GM12874 (cell line): ENCODE measurements at regions not wholly inside any gene's neighbourhood (a gene's known extent, or its start where the extent isn't known, plus 50 kb on each side); places are given as distances from the start of the nearest gene placed in this dataset.

ENCODE experiments used
- CTCF ChIP-seq: IDR thresholded peaks from 2 replicates; pipeline ENCODE4 v1.5.1; 2011; ENCODE audit warnings: low read depth, mild to moderate bottlenecking, control low read depth, low read length, moderate library complexity; ENCODE audit not compliant: insufficient read depth

- TF ChIP-seq CTCF, result no peak
These were observed 161.8 kb upstream of the IVNS1ABP start for GRCh38 chr1:185478877-185479276.

- TF ChIP-seq CTCF, result no peak
These were observed 160.9 kb upstream of the IVNS1ABP start for GRCh38 chr1:185477638-185478580.

GRCh38 chr1:185474440-185475149 is 157.6 kb upstream of the IVNS1ABP start:
- no peak for TF ChIP-seq CTCF

GRCh38 chr1:185473186-185473585 is 156.1 kb upstream of the IVNS1ABP start:
- TF ChIP-seq CTCF, result no peak

- no peak for TF ChIP-seq CTCF
These were observed 151.6 kb upstream of the IVNS1ABP start for GRCh38 chr1:185468626-185469025.

- no peak for TF ChIP-seq CTCF
These were observed 150.1 kb upstream of the IVNS1ABP start for GRCh38 chr1:185467122-185467521.

- TF ChIP-seq CTCF, result no peak
These were observed 147.7 kb upstream of the IVNS1ABP start for GRCh38 chr1:185464777-185465176.
